ENCODE measurements at regions not wholly inside any gene's neighbourhood (a gene's known extent, or its start where the extent isn't known, plus 50 kb on each side); places are given as distances from the start of the nearest gene placed in this dataset.

DNA sequence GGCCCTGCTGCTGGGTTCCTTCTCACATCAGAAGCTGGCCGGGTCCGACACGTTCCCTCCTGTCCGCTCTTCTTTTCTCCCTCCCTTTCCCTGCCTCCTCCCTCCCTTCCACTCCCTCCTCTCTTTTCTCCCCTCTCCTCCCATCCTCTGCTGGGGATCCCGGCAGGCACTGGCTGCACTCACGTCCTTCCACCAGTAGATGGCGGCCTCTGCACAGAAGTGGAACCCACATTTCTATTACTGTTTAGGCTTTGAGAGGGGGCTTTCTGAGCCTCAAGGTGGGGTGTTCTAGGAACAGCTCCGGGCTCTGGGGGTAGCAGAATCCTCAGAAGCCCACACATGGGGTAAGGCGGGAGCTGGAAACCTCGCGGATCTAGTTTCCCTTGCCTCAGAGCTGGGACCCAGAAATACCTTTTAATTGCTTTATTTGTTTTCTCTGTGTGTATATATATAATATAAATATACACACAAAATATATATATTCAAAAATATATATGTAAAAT, 294.2 kb downstream of the ZNF536 start:
- H3K36me3 ChIP-seq = no peaks in the 10 kb centered on the region
- TF ChIP-seq POLR2AphosphoS5 (IDR thresholded peaks at IDR 0.05) = no peak
- TF ChIP-seq POLR2A (IDR thresholded peaks at IDR 0.05) = no peak
- TF ChIP-seq, protein P1, sequence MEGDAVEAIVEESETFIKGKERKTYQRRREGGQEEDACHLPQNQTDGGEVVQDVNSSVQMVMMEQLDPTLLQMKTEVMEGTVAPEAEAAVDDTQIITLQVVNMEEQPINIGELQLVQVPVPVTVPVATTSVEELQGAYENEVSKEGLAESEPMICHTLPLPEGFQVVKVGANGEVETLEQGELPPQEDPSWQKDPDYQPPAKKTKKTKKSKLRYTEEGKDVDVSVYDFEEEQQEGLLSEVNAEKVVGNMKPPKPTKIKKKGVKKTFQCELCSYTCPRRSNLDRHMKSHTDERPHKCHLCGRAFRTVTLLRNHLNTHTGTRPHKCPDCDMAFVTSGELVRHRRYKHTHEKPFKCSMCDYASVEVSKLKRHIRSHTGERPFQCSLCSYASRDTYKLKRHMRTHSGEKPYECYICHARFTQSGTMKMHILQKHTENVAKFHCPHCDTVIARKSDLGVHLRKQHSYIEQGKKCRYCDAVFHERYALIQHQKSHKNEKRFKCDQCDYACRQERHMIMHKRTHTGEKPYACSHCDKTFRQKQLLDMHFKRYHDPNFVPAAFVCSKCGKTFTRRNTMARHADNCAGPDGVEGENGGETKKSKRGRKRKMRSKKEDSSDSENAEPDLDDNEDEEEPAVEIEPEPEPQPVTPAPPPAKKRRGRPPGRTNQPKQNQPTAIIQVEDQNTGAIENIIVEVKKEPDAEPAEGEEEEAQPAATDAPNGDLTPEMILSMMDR (IDR thresholded peaks at IDR 0.05) = peak; percentile 64 to 74 (median 70)
- no peaks in the 10 kb centered on the region for H3K27me3 ChIP-seq (replicated peaks; ENCODE audit: insufficient read depth)
- DNase-seq (ENCODE audit: low spot score) = no peak
- intact Hi-C loops (cut with DNase I) = no loop called here
- WGBS = 4% methylated on average over 11 of the region's 11 CpGs
- H3K4me1 ChIP-seq (replicated peaks) = no peaks in the 10 kb centered on the region
- no peak overlapping the region for H3K27ac ChIP-seq
- H3K4me3 ChIP-seq = no peak overlapping the region
- no peaks in the 10 kb centered on the region for H3K9me3 ChIP-seq

DNA sequence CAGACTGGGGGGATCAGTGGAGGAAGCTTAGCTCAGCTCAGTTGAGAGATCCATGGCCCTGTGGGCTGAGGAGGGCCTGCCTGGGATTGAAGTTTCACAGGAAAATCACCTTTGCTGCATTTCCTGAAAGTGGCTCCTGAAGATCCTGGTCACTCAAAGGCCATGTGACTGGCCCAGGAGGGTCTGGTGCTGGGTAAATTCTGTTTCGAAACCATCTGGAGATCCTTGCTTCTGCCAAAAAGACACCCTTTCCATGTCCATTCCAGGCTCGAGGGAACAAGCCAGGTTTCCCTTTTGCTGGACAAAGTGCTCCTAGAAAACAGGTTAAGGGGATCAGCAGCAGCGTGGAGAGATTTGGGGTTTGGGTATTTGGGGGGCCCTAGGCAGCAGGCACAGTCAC, 293.3 kb downstream of the ZNF536 start:
- no peak for DNase-seq (ENCODE audit: low spot score)
- WGBS = 72% methylated on average over 3 of the region's 3 CpGs

DNA sequence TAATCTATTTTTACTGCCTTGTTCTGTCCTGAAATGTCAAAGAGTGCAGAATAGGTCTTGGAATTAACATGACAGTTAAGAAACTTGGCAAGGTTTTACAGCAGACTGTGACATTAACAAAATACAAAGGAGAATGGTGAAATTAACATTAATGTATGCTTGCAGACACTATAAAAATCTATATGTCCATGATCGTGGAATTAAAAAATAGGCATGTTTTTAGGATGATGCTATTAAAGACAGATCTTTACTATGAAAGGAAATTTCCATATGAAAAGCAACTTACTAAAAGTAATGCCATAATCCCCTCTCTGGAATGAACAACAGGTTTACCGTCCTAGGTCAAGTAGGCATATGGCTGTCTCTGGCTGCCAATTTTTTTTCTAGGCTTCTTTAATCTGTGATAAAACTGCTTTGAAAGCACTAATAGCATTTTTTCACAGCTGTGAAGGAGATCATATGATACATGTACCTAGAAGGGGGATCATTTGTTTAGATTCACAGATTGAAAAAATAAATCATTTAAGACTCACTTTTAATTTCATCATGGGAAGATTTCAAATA, 291.5 kb downstream of the ZNF536 start:
- TF ChIP-seq POLR2AphosphoS5 (IDR thresholded peaks at IDR 0.05) (no peak), POLR2A (IDR thresholded peaks at IDR 0.05) (no peak)
- TF ChIP-seq, protein P1 (IDR thresholded peaks at IDR 0.05) = no peak
- Histone ChIP-seq H3K27ac (no peak overlapping the region), H3K36me3 (no peaks in the 10 kb centered on the region), H3K4me3 (no peak overlapping the region), H3K9me3 (no peaks in the 10 kb centered on the region), H3K4me1 (replicated peaks) (no peaks in the 10 kb centered on the region), H3K27me3 (replicated peaks; ENCODE audit: insufficient read depth) (no peaks in the 10 kb centered on the region)
- WGBS = 27% methylated on average over 2 of the region's 2 CpGs
- intact Hi-C loops (cut with DNase I) = no loop called here
- DNase-seq (ENCODE audit: low spot score) = no peak

More for the DNA sequence above, 293.3 kb downstream of the ZNF536 start:
- no peaks in the 10 kb centered on the region for H3K4me1 ChIP-seq (replicated peaks)
- TF ChIP-seq POLR2AphosphoS5 (IDR thresholded peaks at IDR 0.05) (no peak), POLR2A (IDR thresholded peaks at IDR 0.05) (no peak)
- TF ChIP-seq, protein P1 (IDR thresholded peaks at IDR 0.05) = no peak
- intact Hi-C loops (cut with DNase I) = no loop called here
- no peaks in the 10 kb centered on the region for H3K27me3 ChIP-seq (replicated peaks; ENCODE audit: insufficient read depth)
- H3K36me3 ChIP-seq = no peaks in the 10 kb centered on the region
- no peak overlapping the region for H3K4me3 ChIP-seq
- no peaks in the 10 kb centered on the region for H3K9me3 ChIP-seq
- no peak overlapping the region for H3K27ac ChIP-seq

- H3K27me3 ChIP-seq (replicated peaks; ENCODE audit: insufficient read depth) = no peaks in the 10 kb centered on the region
- no peak for DNase-seq (ENCODE audit: low spot score)
- H3K4me3 ChIP-seq = no peak overlapping the region
- H3K9me3 ChIP-seq = no peaks in the 10 kb centered on the region
- intact Hi-C loops (cut with DNase I) = no loop called here
- 28% methylated on average over 10 of the region's 10 CpGs for WGBS
- H3K4me1 ChIP-seq (replicated peaks) = no peaks in the 10 kb centered on the region
- H3K27ac ChIP-seq = no peak overlapping the region
- no peaks in the 10 kb centered on the region for H3K36me3 ChIP-seq
- TF ChIP-seq POLR2AphosphoS5 (IDR thresholded peaks at IDR 0.05) = no peak
- TF ChIP-seq, protein P1 (IDR thresholded peaks at IDR 0.05) = no peak
- TF ChIP-seq POLR2A (IDR thresholded peaks at IDR 0.05) = no peak
Measured at GRCh38 chr19:30662211-30662861, 290.2 kb downstream of the ZNF536 start.

DNA sequence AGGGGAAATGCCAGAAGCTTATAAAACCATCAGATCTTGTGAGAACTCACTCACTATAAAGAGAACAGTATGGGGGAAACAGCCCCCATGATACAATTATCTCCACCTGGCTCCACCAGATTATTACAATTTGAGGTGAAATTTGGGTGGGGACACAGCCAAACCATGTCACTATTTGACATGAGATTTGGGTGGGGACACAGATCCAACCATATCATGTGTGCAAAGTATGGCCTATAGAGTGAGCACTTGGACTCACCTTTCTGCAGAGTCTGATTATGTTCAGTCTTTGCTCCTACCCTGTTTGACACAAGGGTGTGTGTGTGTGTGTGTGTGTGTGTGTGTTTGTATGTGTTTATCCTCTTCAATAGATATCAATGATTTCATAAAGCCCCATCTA, 287.5 kb downstream of the ZNF536 start:
- TF ChIP-seq, protein P1 (IDR thresholded peaks at IDR 0.05) = no peak
- Histone ChIP-seq H3K4me1 (replicated peaks) (no peaks in the 10 kb centered on the region), H3K27ac (no peak overlapping the region), H3K27me3 (replicated peaks; ENCODE audit: insufficient read depth) (no peaks in the 10 kb centered on the region), H3K36me3 (no peaks in the 10 kb centered on the region), H3K4me3 (no peak overlapping the region), H3K9me3 (no peaks in the 10 kb centered on the region)
- no peak for DNase-seq (ENCODE audit: low spot score)
- intact Hi-C loops (cut with DNase I) = loop anchor here (10.0 kb wide), 1 partner anchor 885 kb away; no protein-coding TSS in a partner anchor

Data from prostate gland (tissue), 2 donors.